Common myeloid progenitor, CD34-positive (primary cell): ENCODE measurements at regions not wholly inside any gene's neighbourhood (a gene's known extent, or its start where the extent isn't known, plus 50 kb on each side); places are given as distances from the start of the nearest gene placed in this dataset.

Source experiments
- CTCF ChIA-PET: fragments of 350-600 bp; sonication (Branson Sonifier 250); formaldehyde crosslinking; loops from one replicate; lab custom pipeline; 2021; ENCODE audit warnings: antibody characterized with exemption; lab: Charles Lee
- POLR2A ChIA-PET: fragments of 350-600 bp; sonication (Branson Sonifier 250); formaldehyde crosslinking; loops from one replicate; lab custom pipeline; 2021; ENCODE audit warnings: antibody characterized with exemption; lab: Charles Lee
- DNase-seq, 3 donors: peaks; one replicate each; pipeline versions ENCODE4 v3.0.0 to v3.0.0-alpha.2; 2013
- H3K27ac ChIP-seq, 2 experiments: 1 replicate in 1 of 2; 2 replicates in 1 of 2; pipeline ENCODE4 v1.7.0; 2013; ENCODE audit warnings: inconsistent platforms in 2 of 2, low read length in 2 of 2, mild to moderate bottlenecking in 2 of 2, low read depth in 1 of 2, moderate library complexity in 1 of 2; ENCODE audit not compliant: severe bottlenecking in 2 of 2, insufficient read depth in 1 of 2, poor library complexity in 1 of 2
- H3K27me3 ChIP-seq, 5 experiments: replicated peaks in 2 of 5; 1 replicate in 3 of 5; 2 replicates in 2 of 5; pipeline versions ENCODE4 v1.6.1 to v1.7.0; 2013; ENCODE audit warnings: low read length in 4 of 5, mild to moderate bottlenecking in 2 of 5, moderate library complexity in 2 of 5, inconsistent platforms in 1 of 5; ENCODE audit not compliant: insufficient read depth in 5 of 5, control insufficient read depth in 4 of 5
- H3K36me3 ChIP-seq, 4 experiments: 1 replicate in 2 of 4; 2 replicates in 2 of 4; pipeline versions ENCODE4 v1.6.1 to v1.7.0; 2013; ENCODE audit warnings: low read length in 3 of 4, control low read depth in 1 of 4, mild to moderate bottlenecking in 1 of 4; ENCODE audit not compliant: control insufficient read depth in 4 of 4, insufficient read depth in 4 of 4
- H3K4me1 ChIP-seq, 4 experiments: 1 replicate in 3 of 4; 2 replicates in 1 of 4; pipeline versions ENCODE4 v1.6.1 to v1.7.1; 2013; ENCODE audit warnings: low read length in 3 of 4, mild to moderate bottlenecking in 3 of 4, control low read depth in 1 of 4, inconsistent platforms in 1 of 4, moderate library complexity in 1 of 4; ENCODE audit not compliant: control insufficient read depth in 4 of 4, insufficient read depth in 4 of 4; ENCODE audit errors: control extremely low read depth in 1 of 4
- H3K4me3 ChIP-seq, 7 experiments: 1 replicate in 4 of 7; 2 replicates in 3 of 7; pipeline versions ENCODE4 v1.5.1 to v1.7.0; 2013; ENCODE audit warnings: mild to moderate bottlenecking in 7 of 7, low read length in 6 of 7, moderate library complexity in 6 of 7, inconsistent platforms in 2 of 7, low read depth in 2 of 7, control low read depth in 1 of 7; ENCODE audit not compliant: insufficient read depth in 4 of 7, control insufficient read depth in 1 of 7; ENCODE audit errors: extremely low read depth in 1 of 7
- H3K9me3 ChIP-seq, 5 experiments: 1 replicate in 4 of 5; 2 replicates in 1 of 5; pipeline versions ENCODE4 v1.6.1 to v1.7.1; 2013; ENCODE audit warnings: low read length in 4 of 5, mild to moderate bottlenecking in 2 of 5, inconsistent platforms in 1 of 5, low read depth in 1 of 5, moderate library complexity in 1 of 5; ENCODE audit not compliant: control insufficient read depth in 4 of 5, insufficient read depth in 2 of 5; ENCODE audit errors: control extremely low read depth in 1 of 5
- WGBS: methylation state at CpG from one replicate; pipeline ENCODE4 v1.1.5; 2013; ENCODE audit not compliant: insufficient coverage; 5-methylcytosine and 5-hydroxymethylcytosine counted together

- H3K36me3 ChIP-seq, result no peaks in the 10 kb centered on the region
- WGBS, result 100% methylated on average over 4 of the region's 4 CpGs
- CTCF ChIA-PET, result interaction anchor here (0.7 kb wide), 1 partner anchor 375 kb away, joined by 3 read pairs; no protein-coding TSS in a partner anchor
Measured at GRCh38 chr21:39110431-39110830, 72.8 kb downstream of the PSMG1 start.

GRCh38 chr21:39109596-39110210 lies 73.5 kb downstream of the PSMG1 start:
- CTCF ChIA-PET, result interaction anchor here (1.6 kb wide), 1 partner anchor 8 kb away, joined by 3 read pairs; no protein-coding TSS in a partner anchor

More at GRCh38 chr21:39110431-39110830, 72.8 kb downstream of the PSMG1 start:
- Histone ChIP-seq H3K9me3 (no peaks in the 10 kb centered on the region), H3K27me3 (no peaks in the 10 kb centered on the region), H3K4me3 (no peak overlapping the region), H3K4me1 (peaks cover 0 to 16% (median 15%) of the 10 kb centered on the region in 4 experiments), H3K27ac (no peak overlapping the region)
- no peak for DNase-seq
- POLR2A ChIA-PET, result no interaction called here

GRCh38 chr21:39109163-39109530 lies 74.1 kb downstream of the PSMG1 start:
- Histone ChIP-seq H3K27ac (no peak overlapping the region), H3K4me3 (no peak overlapping the region), H3K9me3 (no peaks in the 10 kb centered on the region), H3K27me3 (no peaks in the 10 kb centered on the region), H3K36me3 (no peaks in the 10 kb centered on the region), H3K4me1 (peaks cover 4 to 28% (median 25%) of the 10 kb centered on the region in 4 experiments)
- DNase-seq, result no peak
- POLR2A ChIA-PET, result no interaction called here
- CTCF ChIA-PET, result interaction anchor here (1.6 kb wide), 1 partner anchor 9 kb away, joined by 3 read pairs; no protein-coding TSS in a partner anchor
- WGBS, result 100% methylated on average over 3 of the region's 6 CpGs

More at GRCh38 chr21:39109596-39110210, 73.5 kb downstream of the PSMG1 start:
- no peaks in the 10 kb centered on the region for H3K27me3 ChIP-seq
- H3K27ac ChIP-seq, result no peak overlapping the region
- DNase-seq, result no peak
- WGBS, result over 99% methylated on average over 8 of the region's 9 CpGs
- no peak overlapping the region for H3K4me3 ChIP-seq
- POLR2A ChIA-PET, result no interaction called here
- H3K36me3 ChIP-seq, result no peaks in the 10 kb centered on the region
- no peaks in the 10 kb centered on the region for H3K9me3 ChIP-seq
- peaks cover 2 to 23% (median 22%) of the 10 kb centered on the region in 4 experiments for H3K4me1 ChIP-seq

DNA sequence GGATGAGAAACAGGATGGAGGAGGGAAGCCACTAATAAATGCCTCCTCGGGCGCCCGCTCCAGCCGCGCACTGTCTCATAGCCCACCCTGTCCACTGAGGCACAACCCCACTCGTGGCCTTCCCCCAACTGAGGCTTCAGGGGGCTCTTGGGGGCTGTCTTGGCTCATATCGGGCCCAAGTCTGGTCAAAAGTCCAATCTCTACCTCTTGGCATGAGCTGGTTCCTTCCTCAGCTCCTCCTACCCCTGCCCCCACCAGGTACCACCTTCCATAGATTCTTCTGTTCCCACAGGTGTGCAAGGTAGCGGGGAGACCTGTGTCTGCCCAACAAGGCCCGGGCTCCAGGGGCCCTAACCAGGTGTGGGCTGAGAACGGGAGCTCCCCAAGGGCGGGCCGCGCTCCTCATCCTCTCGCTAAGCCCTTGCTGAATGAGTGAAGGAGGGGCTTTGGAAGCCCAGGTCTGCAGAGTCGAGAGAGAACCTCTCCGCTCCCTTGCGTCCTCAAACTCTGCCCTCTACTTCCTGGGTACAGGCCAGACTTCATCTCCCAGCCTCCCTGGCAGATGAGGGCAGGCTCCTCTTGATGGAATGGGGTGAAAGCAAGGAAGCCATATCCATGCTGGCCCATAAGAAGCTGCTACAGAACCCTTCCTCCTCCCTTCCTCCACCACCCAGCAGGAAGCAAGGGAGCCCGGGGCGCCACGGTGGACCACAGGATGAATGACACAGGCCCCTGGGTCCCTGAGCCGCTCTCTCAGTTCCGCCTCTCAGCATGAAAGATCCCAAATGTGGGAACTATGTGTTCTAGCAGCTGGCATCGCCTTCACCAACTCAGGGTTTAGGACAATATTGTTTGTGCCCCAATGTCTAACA lies 74.7 kb downstream of the PSMG1 start:
- 89% methylated on average over 12 of the region's 23 CpGs for WGBS
- no peaks in the 10 kb centered on the region for H3K27me3 ChIP-seq
- CTCF ChIA-PET, result interaction anchor here (1.6 kb wide), 1 partner anchor 9 kb away, joined by 3 read pairs; no protein-coding TSS in a partner anchor
- H3K27ac ChIP-seq, result no peak overlapping the region
- no peaks in the 10 kb centered on the region for H3K9me3 ChIP-seq
- no peak overlapping the region for H3K4me3 ChIP-seq
- H3K36me3 ChIP-seq, result no peaks in the 10 kb centered on the region
- no peak for DNase-seq
- POLR2A ChIA-PET, result no interaction called here
- peaks cover 4 to 29% (median 26%) of the 10 kb centered on the region in 4 experiments for H3K4me1 ChIP-seq

DNA sequence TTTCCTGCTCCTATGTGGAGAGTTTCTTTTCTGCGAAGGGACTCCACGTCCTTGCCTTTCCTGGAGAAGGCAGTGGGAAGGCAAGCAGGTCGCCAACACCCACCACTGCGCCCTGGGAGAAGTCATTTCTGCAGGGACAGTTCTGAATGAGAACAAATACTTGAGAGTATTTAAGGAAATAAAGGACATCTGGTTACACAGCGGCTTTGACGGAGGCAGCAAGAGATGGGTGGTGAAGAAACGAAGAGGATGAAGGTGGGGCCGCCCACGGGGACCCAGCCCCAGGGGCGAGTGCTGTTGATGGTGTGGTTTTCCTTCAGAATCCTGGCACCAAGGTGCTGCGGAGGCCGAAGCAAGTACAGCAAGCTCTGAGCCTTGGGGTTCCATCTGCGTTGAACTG lies 75.5 kb downstream of the PSMG1 start:
- WGBS, result 92% methylated on average over 10 of the region's 13 CpGs
- Histone ChIP-seq H3K9me3 (no peaks in the 10 kb centered on the region), H3K4me3 (no peak overlapping the region), H3K36me3 (no peaks in the 10 kb centered on the region), H3K27me3 (no peaks in the 10 kb centered on the region), H3K27ac (no peak overlapping the region), H3K4me1 (peaks cover 4 to 29% (median 26%) of the 10 kb centered on the region in 4 experiments)
- ChIA-PET POLR2A (no interaction called here), CTCF (no interaction called here)
- DNase-seq, result no peak

DNA sequence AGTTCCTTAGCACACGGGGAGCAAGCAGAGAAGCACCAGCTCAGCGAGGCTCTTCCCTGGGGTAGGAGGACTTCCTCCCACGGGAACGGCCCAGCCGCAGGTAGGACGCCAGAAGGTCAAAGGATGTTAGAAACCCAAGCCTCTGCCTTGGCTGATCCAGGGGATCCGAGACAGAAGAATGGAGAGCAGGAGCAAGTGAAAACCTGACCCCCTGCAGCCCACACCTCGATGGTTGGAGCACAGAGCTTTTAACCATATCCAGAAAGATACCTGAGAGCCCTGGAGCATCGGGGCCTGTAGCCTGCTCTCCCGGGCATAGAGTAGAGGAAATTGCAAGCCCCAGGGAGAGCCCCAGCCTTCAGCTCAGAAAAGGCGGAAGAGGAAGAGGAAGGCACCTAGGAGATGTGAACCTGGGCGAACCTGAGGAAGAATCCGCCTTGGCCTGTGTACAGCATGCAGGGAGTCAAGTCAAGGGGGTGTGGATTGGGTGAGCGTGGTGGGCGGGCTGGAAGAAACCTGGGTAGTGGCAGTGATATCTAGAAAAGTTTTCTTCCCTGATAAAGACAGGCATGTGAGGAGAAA lies 76.3 kb downstream of the PSMG1 start:
- Histone ChIP-seq H3K4me1 (peaks cover 4 to 29% (median 26%) of the 10 kb centered on the region in 4 experiments), H3K27ac (no peak overlapping the region), H3K27me3 (no peaks in the 10 kb centered on the region), H3K36me3 (no peaks in the 10 kb centered on the region), H3K9me3 (no peaks in the 10 kb centered on the region), H3K4me3 (no peak overlapping the region)
- WGBS, result 92% methylated on average over 15 of the region's 15 CpGs
- DNase-seq, result no peak
- CTCF ChIA-PET, result interaction anchor here (1.3 to 3.0 kb wide), 6 partner anchors 11 to 178 kb away, joined by 3 to 17 read pairs (median 5); no protein-coding TSS in a partner anchor
- POLR2A ChIA-PET, result no interaction called here
